HG03103 (cell line): ENCODE measurements at regions not wholly inside any gene's neighbourhood (a gene's known extent, or its start where the extent isn't known, plus 50 kb on each side); places are given as distances from the start of the nearest gene placed in this dataset.
"Not testable (repeated sequence)": the region's sequence is repeated elsewhere in the genome, so short reads cannot be mapped to it uniquely, and the experiment has no call there.

Source experiments
- ATAC-seq: cut with Tn5 transposase; IDR thresholded peaks from one replicate; pipeline ENCODE4 v1.9.1; 2021; ENCODE audit warnings: low read depth; ENCODE audit not compliant: unreplicated experiment

GRCh38 chr7:98727146-98727709 is 110.1 kb downstream of the NPTX2 start:
- no peak for ATAC-seq

GRCh38 chr7:98728555-98728954 is 111.5 kb downstream of the NPTX2 start:
- no peak for ATAC-seq

- ATAC-seq, result no peak
These were observed 112.0 kb downstream of the NPTX2 start for GRCh38 chr7:98729121-98729520.

- ATAC-seq, result no peak
These were observed 113.2 kb downstream of the NPTX2 start for GRCh38 chr7:98730326-98730725.

GRCh38 chr7:98731651-98732050 is 114.6 kb downstream of the NPTX2 start:
- ATAC-seq, result no peak

GRCh38 chr7:98733036-98733435 is 116.0 kb downstream of the NPTX2 start:
- ATAC-seq, result no peak

- no peak for ATAC-seq
These were observed 118.7 kb downstream of the NPTX2 start for GRCh38 chr7:98735801-98736200.

- ATAC-seq, result not testable (repeated sequence)
These were observed 119.4 kb downstream of the NPTX2 start for GRCh38 chr7:98736461-98736860.

- ATAC-seq, result no peak
These were observed 120.1 kb downstream of the NPTX2 start for GRCh38 chr7:98737176-98737575.

GRCh38 chr7:98740643-98741042 is 123.6 kb downstream of the NPTX2 start:
- no peak for ATAC-seq

GRCh38 chr7:98745722-98746318 is 124.0 kb downstream of the TMEM130 start:
- no peak for ATAC-seq

GRCh38 chr7:98748090-98748489 is 121.7 kb downstream of the TMEM130 start:
- ATAC-seq, result no peak

GRCh38 chr7:98753176-98753575 is 116.6 kb downstream of the TMEM130 start:
- no peak for ATAC-seq

GRCh38 chr7:98753989-98754479 is 115.8 kb downstream of the TMEM130 start:
- ATAC-seq, result no peak

GRCh38 chr7:98755138-98755898 is 114.5 kb downstream of the TMEM130 start:
- ATAC-seq, result no peak

GRCh38 chr7:98758157-98758556 is 111.7 kb downstream of the TMEM130 start:
- no peak for ATAC-seq

GRCh38 chr7:98760201-98760651 is 109.6 kb downstream of the TMEM130 start:
- ATAC-seq, result no peak

- no peak for ATAC-seq
These were observed 108.6 kb downstream of the TMEM130 start for GRCh38 chr7:98761225-98761624.

GRCh38 chr7:98762620-98763019 is 107.2 kb downstream of the TMEM130 start:
- no peak for ATAC-seq

GRCh38 chr7:98763441-98763840 is 106.4 kb downstream of the TMEM130 start:
- no peak for ATAC-seq

GRCh38 chr7:98764946-98765345 is 104.9 kb downstream of the TMEM130 start:
- no peak for ATAC-seq

- not testable (repeated sequence) for ATAC-seq
These were observed 99.7 kb downstream of the TMEM130 start for GRCh38 chr7:98770085-98770484.
